Prostate gland (tissue), 2 donors: ENCODE measurements at regions not wholly inside any gene's neighbourhood (a gene's known extent, or its start where the extent isn't known, plus 50 kb on each side); places are given as distances from the start of the nearest gene placed in this dataset.

Source experiments
- DNase-seq: peaks from one replicate; pipeline ENCODE4 v3.0.0-alpha.2; 2019; ENCODE audit warnings: low spot score
- H3K27ac ChIP-seq, 2 donors: fragments of 200-600 bp; sonication (generic); 2 replicates each; pipeline ENCODE4 v1.5.1; 2017 to 2019
- H3K27me3 ChIP-seq: fragments of 200-600 bp; sonication (generic); replicated peaks from 2 replicates; pipeline ENCODE4 v1.5.1; 2019; ENCODE audit not compliant: insufficient read depth
- H3K36me3 ChIP-seq, 2 donors: fragments of 200-600 bp; sonication (generic); 1 replicate in 1 of 2; 2 replicates in 1 of 2; pipeline versions ENCODE4 v1.5.1 to v1.8.1; 2017 to 2019
- H3K4me1 ChIP-seq: fragments of 200-600 bp; sonication (generic); replicated peaks from 2 replicates; pipeline ENCODE4 v1.5.1; 2019
- H3K4me3 ChIP-seq, 2 donors: fragments of 200-600 bp; sonication (generic); 2 replicates each; pipeline ENCODE4 v1.5.1; 2017 to 2019
- H3K9me3 ChIP-seq: fragments of 200-600 bp; sonication (generic); 2 replicates; pipeline ENCODE4 v1.5.1; 2017
- POLR2A ChIP-seq: fragments of 450-650 bp; IDR thresholded peaks from one replicate; pipeline ENCODE4 v1.6.1; 2016; ENCODE audit warnings: antibody characterized with exemption, mild to moderate bottlenecking
- POLR2AphosphoS5 ChIP-seq: sonication (generic); formaldehyde crosslinking; IDR thresholded peaks from one replicate; pipeline ENCODE4 v1.6.1; 2017; ENCODE audit warnings: antibody characterized with exemption
- WGBS: methylation state at CpG from one replicate; pipeline ENCODE4 v1.1.5; 2018; 5-methylcytosine and 5-hydroxymethylcytosine counted together
- intact Hi-C: fragments of 100-400 bp; cut with DNase I; formaldehyde crosslinking; loops from one replicate; pipeline ENCODE4 v1.14.2; 2022
- TF ChIP-seq, protein P1 (sequence below), 4 experiments: fragments of 200-600 bp in 2 of 4; fragments of 450-650 bp in 2 of 4; sonication (generic) in 2 of 4; IDR thresholded peaks; 1 replicate in 3 of 4; 2 replicates in 1 of 4; pipeline ENCODE4 v1.5.1; 2016 to 2019; ENCODE audit warnings: antibody characterized with exemption in 4 of 4, mild to moderate bottlenecking in 2 of 4, moderate library complexity in 2 of 4

DNA sequence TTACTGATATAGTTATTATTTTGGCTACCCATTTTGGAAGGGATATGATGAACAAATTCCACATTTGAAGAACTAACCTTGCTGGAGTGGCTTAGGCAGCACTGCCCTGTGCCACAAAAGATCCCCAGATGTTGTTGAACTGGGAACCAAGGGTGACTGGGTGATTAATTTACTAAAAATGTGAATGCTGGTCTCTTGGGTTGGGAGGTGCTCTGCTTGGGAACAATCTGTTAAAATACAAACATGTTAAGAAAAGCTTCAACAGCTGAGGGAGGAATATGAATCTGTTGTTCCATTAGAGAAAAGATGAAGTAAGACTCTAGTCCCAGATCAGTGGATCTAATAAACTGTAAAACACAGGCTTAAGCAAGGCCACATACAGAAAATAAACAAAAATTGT is 1860.1 kb downstream of the SUCLG1 start:
- DNase-seq, result no peak
- Histone ChIP-seq H3K27me3 (no peaks in the 10 kb centered on the region), H3K4me3 (no peak overlapping the region), H3K9me3 (no peaks in the 10 kb centered on the region), H3K36me3 (no peaks in the 10 kb centered on the region), H3K27ac (no peak overlapping the region), H3K4me1 (no peaks in the 10 kb centered on the region)
- intact Hi-C loops, result no loop called here
- TF ChIP-seq POLR2AphosphoS5 (no peak), POLR2A (no peak)
- TF ChIP-seq, protein P1, sequence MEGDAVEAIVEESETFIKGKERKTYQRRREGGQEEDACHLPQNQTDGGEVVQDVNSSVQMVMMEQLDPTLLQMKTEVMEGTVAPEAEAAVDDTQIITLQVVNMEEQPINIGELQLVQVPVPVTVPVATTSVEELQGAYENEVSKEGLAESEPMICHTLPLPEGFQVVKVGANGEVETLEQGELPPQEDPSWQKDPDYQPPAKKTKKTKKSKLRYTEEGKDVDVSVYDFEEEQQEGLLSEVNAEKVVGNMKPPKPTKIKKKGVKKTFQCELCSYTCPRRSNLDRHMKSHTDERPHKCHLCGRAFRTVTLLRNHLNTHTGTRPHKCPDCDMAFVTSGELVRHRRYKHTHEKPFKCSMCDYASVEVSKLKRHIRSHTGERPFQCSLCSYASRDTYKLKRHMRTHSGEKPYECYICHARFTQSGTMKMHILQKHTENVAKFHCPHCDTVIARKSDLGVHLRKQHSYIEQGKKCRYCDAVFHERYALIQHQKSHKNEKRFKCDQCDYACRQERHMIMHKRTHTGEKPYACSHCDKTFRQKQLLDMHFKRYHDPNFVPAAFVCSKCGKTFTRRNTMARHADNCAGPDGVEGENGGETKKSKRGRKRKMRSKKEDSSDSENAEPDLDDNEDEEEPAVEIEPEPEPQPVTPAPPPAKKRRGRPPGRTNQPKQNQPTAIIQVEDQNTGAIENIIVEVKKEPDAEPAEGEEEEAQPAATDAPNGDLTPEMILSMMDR (IDR thresholded peaks at IDR 0.05), result no peak

DNA sequence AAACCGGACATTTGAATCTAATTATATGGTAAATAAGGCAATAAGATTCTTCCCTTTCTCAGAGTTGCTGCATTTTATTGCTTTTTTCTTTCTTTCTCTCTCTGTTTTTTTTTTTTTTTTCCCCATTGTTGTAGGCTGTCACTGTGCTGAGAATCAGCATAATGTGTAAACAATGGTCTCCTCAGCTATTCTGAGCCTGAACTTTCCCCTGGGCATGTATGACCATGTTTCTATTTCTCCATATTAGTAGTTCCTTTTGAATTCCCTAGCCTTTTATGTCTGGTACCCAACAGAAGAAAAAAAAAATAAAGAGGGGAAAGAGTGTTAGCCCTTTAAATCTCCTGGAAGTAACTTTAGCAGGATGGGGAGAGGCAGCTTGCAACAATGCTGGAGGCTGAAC is 1862.5 kb downstream of the SUCLG1 start:
- TF ChIP-seq, protein P1 (IDR thresholded peaks at IDR 0.05), result no peak
- TF ChIP-seq POLR2A (no peak), POLR2AphosphoS5 (no peak)
- H3K4me1 ChIP-seq, result no peaks in the 10 kb centered on the region
- H3K4me3 ChIP-seq, result no peak overlapping the region
- H3K27ac ChIP-seq, result no peak overlapping the region
- intact Hi-C loops, result no loop called here
- no peaks in the 10 kb centered on the region for H3K9me3 ChIP-seq
- WGBS, result 82% methylated on average over 1 of the region's 1 CpG
- H3K27me3 ChIP-seq, result no peaks in the 10 kb centered on the region
- no peaks in the 10 kb centered on the region for H3K36me3 ChIP-seq
- no peak for DNase-seq

DNA sequence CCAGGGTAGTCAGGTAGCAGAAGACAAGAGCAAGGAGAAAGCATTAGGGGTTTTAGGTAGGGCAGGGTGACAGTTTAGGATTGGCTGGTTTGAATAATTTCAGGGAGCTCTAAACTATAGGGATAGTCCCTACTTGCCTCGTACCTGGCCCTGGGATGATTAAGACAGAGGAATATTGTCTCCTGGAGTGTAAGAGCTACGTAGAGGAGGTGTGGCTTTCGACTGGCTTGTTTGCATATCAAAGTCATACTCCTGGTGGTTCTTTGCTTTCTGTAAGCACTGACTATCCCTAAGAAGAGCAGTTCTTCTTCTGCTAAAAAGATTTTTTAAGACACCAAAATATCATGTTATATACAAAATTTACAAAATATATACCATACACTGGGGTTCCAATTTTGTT is 1867.4 kb downstream of the SUCLG1 start:
- no peaks in the 10 kb centered on the region for H3K27me3 ChIP-seq

DNA sequence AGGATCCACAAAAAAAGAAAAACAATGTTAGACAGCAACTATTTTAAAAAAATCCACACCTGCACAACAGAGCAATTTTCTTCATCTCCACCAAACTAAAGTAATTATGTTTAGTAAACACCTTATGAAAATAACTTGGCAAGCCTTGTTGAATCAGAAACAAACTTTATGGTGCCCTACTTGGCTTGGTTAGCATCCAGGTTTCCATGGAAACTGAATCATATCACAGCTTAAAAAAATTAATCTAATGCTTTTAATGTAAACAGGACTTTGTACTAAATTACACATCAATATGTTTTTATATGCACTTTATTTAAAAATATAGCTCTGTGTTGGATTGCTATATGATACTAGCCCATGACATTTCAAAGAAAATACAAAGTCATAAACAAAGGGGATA is 1882.4 kb downstream of the SUCLG1 start:
- H3K27me3 ChIP-seq, result no peaks in the 10 kb centered on the region
- no peak for TF ChIP-seq POLR2A
- TF ChIP-seq, protein P1 (IDR thresholded peaks at IDR 0.05), result no peak
- TF ChIP-seq POLR2AphosphoS5, result no peak
- no peaks in the 10 kb centered on the region for H3K36me3 ChIP-seq
- H3K9me3 ChIP-seq, result no peaks in the 10 kb centered on the region
- H3K4me3 ChIP-seq, result no peak overlapping the region
- no peak overlapping the region for H3K27ac ChIP-seq
- DNase-seq, result no peak
- intact Hi-C loops, result no loop called here
- H3K4me1 ChIP-seq, result no peaks in the 10 kb centered on the region

More for the DNA sequence above, 1867.4 kb downstream of the SUCLG1 start:
- Histone ChIP-seq H3K27ac (no peak overlapping the region), H3K36me3 (no peaks in the 10 kb centered on the region), H3K9me3 (no peaks in the 10 kb centered on the region), H3K4me3 (no peak overlapping the region), H3K4me1 (no peaks in the 10 kb centered on the region)
- intact Hi-C loops, result no loop called here
- 47% methylated on average over 3 of the region's 3 CpGs for WGBS
- TF ChIP-seq POLR2A (no peak), POLR2AphosphoS5 (no peak)
- TF ChIP-seq, protein P1 (IDR thresholded peaks at IDR 0.05), result no peak
- no peak for DNase-seq

DNA sequence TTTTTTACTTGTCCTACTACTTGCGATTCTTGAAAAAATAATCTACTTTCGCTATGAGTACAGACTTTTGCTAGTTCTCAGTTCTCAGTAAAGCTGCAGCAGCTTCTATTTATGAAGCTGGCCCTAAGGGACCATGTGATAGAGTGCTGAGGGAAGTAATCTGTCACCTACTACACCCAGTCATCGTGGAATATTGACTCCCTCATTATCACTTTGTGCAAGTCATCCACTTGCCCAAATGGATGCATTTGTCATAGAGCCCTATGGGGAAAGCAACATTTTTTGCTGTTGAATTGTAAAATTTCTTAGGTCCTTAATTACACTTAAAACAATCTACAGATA is 1919.8 kb downstream of the SUCLG1 start:
- intact Hi-C loops, result no loop called here
- 74% methylated on average over 3 of the region's 3 CpGs for WGBS

More for the DNA sequence above, 1919.8 kb downstream of the SUCLG1 start:
- H3K27me3 ChIP-seq, result no peaks in the 10 kb centered on the region
- H3K4me3 ChIP-seq, result no peak overlapping the region
- H3K9me3 ChIP-seq, result no peaks in the 10 kb centered on the region
- no peak overlapping the region for H3K27ac ChIP-seq
- DNase-seq, result no peak
- no peaks in the 10 kb centered on the region for H3K4me1 ChIP-seq
- H3K36me3 ChIP-seq, result no peaks in the 10 kb centered on the region
- TF ChIP-seq, protein P1 (IDR thresholded peaks at IDR 0.05), result no peak
- TF ChIP-seq POLR2A (no peak), POLR2AphosphoS5 (no peak)
